ENCODE measurements at regions not wholly inside any gene's neighbourhood (a gene's known extent, or its start where the extent isn't known, plus 50 kb on each side); places are given as distances from the start of the nearest gene placed in this dataset.
"Not testable (repeated sequence)": the region's sequence is repeated elsewhere in the genome, so short reads cannot be mapped to it uniquely, and the experiment has no call there.

GRCh38 chr16:16966439-16966838, 504.3 kb downstream of the XYLT1 start:
- intact Hi-C loops (cut with DNase I), result no loop called here
- no peak for DNase-seq (ENCODE audit: low spot score)

GRCh38 chr16:16971042-16971441, 499.7 kb downstream of the XYLT1 start:
- DNase-seq (ENCODE audit: low spot score), result no peak
- intact Hi-C loops (cut with DNase I), result no loop called here

- DNase-seq (ENCODE audit: low spot score), result no peak
- intact Hi-C loops (cut with DNase I), result no loop called here
These were observed 497.9 kb downstream of the XYLT1 start for GRCh38 chr16:16972831-16973230.

- DNase-seq (ENCODE audit: low spot score), result no peak
- intact Hi-C loops (cut with DNase I), result no loop called here
These were observed 496.8 kb downstream of the XYLT1 start for GRCh38 chr16:16973707-16974591.

GRCh38 chr16:16982614-16983013, 488.1 kb downstream of the XYLT1 start:
- intact Hi-C loops (cut with DNase I), result no loop called here
- DNase-seq (ENCODE audit: low spot score), result no peak

- intact Hi-C loops (cut with DNase I), result no loop called here
- no peak for DNase-seq (ENCODE audit: low spot score)
These were observed 487.2 kb downstream of the XYLT1 start for GRCh38 chr16:16983582-16983981.

- DNase-seq (ENCODE audit: low spot score); intact Hi-C loops (cut with DNase I): not testable (repeated sequence)
These were observed 486.7 kb downstream of the XYLT1 start for GRCh38 chr16:16984091-16984490.

GRCh38 chr16:16985707-16986106, 485.1 kb downstream of the XYLT1 start:
- intact Hi-C loops (cut with DNase I), result no loop called here
- no peak for DNase-seq (ENCODE audit: low spot score)

- DNase-seq (ENCODE audit: low spot score), result no peak
- intact Hi-C loops (cut with DNase I), result no loop called here
These were observed 481.8 kb downstream of the XYLT1 start for GRCh38 chr16:16988963-16989362.

GRCh38 chr16:16989368-16989767, 481.4 kb downstream of the XYLT1 start:
- intact Hi-C loops (cut with DNase I), result no loop called here
- DNase-seq (ENCODE audit: low spot score), result no peak

- no peak for DNase-seq (ENCODE audit: low spot score)
- intact Hi-C loops (cut with DNase I), result no loop called here
These were observed 479.0 kb downstream of the XYLT1 start for GRCh38 chr16:16991711-16992110.

- intact Hi-C loops (cut with DNase I), result no loop called here
- no peak for DNase-seq (ENCODE audit: low spot score)
These were observed 477.6 kb downstream of the XYLT1 start for GRCh38 chr16:16992975-16993765.

GRCh38 chr16:16994831-16995230, 475.9 kb downstream of the XYLT1 start:
- intact Hi-C loops (cut with DNase I), result no loop called here
- DNase-seq (ENCODE audit: low spot score), result no peak

GRCh38 chr16:16996827-16997226, 473.9 kb downstream of the XYLT1 start:
- no peak for DNase-seq (ENCODE audit: low spot score)
- intact Hi-C loops (cut with DNase I), result no loop called here

- DNase-seq (ENCODE audit: low spot score), result no peak
- intact Hi-C loops (cut with DNase I), result no loop called here
These were observed 473.4 kb downstream of the XYLT1 start for GRCh38 chr16:16997349-16997748.

GRCh38 chr16:17001471-17001870, 469.3 kb downstream of the XYLT1 start:
- no peak for DNase-seq (ENCODE audit: low spot score)
- intact Hi-C loops (cut with DNase I), result no loop called here

- intact Hi-C loops (cut with DNase I), result no loop called here
These were observed 468.2 kb downstream of the XYLT1 start for GRCh38 chr16:17002565-17002964.

GRCh38 chr16:17005963-17006362, 464.8 kb downstream of the XYLT1 start:
- intact Hi-C loops (cut with DNase I); DNase-seq (ENCODE audit: low spot score): not testable (repeated sequence)

More at GRCh38 chr16:17002565-17002964, 468.2 kb downstream of the XYLT1 start:
- DNase-seq (ENCODE audit: low spot score), result no peak

GRCh38 chr16:17011712-17012111, 459.0 kb downstream of the XYLT1 start:
- intact Hi-C loops (cut with DNase I), result no loop called here
- no peak for DNase-seq (ENCODE audit: low spot score)

GRCh38 chr16:17013038-17013437, 457.7 kb downstream of the XYLT1 start:
- intact Hi-C loops (cut with DNase I), result no loop called here
- DNase-seq (ENCODE audit: low spot score), result no peak
